Stimulated activated CD4-positive, alpha-beta T cell treated with anti-CD3 and anti-CD28 coated beads, Interleukin-4, amount 100 ng/mL, for 4 hours (primary cell): ENCODE measurements at regions not wholly inside any gene's neighbourhood (a gene's known extent, or its start where the extent isn't known, plus 50 kb on each side); places are given as distances from the start of the nearest gene placed in this dataset.

Experiments used
- DNase-seq, 2 experiments: peaks; one replicate each; pipeline ENCODE4 v3.0.0-alpha.2; 2020

DNA sequence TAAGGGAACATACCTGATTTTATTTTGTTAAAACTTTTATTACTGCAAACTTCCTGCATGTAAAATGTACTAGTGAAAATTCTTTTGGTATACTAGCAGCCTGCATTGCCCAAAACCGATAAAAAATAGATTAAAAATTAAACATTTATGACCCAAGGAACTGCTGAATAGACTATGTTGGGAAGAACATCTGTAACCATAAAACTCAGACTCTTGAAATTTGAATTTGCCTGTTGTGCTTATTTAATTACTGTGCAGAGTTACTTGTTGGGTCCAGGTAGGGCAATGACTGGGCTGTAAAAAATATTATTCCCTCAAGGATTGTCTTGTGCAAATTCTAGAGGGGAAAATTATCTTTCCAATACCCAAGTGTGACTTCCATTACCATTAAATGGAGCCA lies 193.5 kb upstream of the PITRM1 start:
- no peak for DNase-seq

DNA sequence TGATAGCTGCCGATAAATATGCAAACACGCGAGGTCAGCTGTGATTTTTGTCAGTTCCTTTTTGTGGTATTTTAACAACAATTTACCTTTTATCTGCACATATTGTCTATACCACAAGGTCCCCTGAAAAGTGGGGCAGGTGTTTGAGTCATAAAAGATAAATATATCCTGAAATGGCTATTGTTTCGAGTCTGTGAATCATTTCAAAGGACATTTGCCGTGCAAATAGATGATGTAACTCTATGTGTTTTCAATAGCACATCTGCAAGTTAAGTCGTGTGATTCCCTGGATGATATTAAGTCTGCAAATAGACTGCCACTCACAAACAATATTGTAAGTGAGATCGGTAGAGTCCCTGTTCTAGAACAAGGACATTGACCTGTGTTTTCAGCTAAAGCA lies 193.0 kb upstream of the PITRM1 start:
- DNase-seq = no peak

DNA sequence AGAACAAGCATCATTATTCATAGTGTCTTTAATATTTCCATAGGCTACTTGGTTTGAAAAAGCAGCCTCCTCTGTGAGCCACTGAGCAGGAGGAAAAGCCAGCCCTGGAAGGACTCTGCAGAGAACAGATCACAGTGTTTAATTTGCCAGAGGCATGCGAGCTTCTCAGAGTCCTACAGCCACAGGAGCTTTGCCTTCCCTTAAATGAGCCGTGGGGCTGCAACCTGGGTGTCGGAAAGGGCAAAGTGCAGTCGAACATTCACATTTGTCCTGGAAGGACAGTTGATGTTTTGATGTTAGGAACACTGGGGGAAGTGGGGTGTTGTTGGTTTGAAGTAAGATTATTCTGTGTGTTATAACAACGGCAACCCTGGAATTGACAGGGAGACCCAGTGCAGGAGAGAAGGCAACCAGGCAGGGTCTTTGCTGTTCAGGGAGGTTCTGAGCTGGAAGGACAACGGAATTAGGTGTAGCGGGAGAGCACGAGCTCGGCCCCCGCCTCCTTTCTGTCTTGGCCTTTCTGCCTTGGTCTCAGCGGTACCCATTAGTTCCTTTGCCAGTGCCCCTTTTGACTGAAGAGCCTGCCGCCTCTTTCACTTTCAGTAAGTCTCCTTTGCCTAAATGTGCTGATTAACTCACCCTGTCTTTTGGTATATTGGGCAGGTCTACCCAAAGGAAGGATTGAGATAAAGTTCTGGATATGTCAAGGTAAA lies 192.3 kb upstream of the PITRM1 start:
- no peak for DNase-seq

DNA sequence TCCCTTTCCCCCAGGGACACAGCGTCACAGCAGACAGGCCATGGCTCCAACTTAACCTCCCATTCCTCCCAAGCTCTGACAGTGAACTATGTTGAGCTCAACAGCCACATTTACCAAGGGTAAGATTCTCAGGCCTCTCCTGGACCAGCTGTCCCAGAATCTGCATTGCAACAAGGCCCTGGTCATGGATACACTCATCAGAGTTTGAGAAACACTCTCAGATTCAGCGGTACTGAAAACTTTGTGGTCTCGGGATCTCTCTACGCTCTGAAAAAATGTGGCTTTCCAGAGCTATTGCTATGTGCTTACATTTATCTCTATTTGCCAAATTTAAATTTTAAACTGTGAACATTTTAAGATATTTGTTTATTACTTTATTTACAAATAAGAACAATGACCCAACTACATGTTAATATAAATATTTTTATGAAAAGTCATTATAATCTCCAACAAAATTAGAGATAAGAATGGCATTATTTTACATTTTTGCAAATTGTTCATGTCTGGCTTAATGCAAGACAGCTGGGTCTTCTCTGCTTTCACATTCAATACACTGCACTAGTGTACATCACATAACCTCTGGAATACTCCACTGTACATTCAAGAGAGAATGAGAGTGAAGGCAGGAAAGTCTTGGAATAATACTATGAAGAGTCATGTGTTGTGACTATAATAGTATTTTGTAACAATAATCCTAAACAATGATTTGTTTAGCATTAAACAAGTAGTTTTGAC lies 190.9 kb upstream of the PITRM1 start:
- DNase-seq = no peak

DNA sequence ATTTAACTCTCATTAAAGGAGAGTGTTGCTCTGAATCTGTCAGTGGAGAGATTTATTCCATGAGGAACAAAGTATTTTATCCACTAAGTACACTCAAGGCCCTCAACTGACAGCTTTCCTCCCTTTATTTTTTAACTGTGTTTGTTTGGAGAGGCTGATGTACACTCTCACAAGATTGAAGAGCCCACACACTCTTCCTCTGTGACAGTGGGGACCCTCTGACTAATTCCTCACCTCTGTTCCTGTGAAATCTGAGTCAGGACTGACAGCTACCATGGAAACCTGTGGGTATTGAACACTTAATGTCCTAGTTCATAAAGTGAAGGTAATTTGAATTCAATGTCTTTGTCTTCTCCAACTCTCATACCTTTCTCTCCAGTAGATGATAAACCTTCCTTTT lies 189.8 kb upstream of the PITRM1 start:
- no peak for DNase-seq

DNA sequence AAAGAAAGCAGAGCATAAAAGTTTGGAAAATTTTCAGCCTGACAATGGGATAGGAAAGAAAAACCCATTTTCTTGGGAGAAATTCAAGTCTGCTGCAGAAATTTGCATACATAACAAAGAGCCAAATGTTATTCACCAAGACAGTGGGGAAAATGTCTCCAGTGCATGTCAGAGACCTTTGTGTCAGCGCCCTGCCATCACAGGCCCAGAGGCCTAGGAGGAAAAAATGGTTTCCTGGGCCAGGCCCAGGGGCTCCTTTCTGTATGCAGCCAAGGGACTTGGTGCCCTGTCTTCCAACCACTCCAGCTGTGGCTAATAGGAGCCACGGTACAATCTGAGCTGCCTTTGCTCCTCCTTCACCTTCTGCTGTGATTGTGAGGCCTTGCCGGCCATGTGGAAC lies 189.1 kb upstream of the PITRM1 start:
- DNase-seq = no peak

DNA sequence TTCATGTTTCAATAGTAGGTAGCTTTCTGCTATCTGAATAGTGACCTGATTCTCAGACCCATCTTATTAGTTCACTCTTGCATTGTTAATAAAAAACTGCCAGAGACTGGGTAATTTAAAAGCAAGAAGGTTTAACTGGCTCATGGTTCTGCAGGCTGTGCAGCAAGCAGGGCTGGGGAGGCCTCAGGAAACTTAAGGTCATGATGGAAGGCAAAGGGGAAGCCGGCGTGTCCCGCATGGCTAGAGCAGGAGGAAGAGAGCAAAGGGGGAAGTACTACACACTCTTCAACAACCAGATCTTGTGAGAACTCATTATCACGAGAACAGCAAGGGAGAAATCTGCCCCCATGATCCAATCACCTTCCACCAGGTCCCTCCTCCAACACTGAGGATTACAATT lies 185.2 kb upstream of the PITRM1 start:
- DNase-seq = no peak

DNA sequence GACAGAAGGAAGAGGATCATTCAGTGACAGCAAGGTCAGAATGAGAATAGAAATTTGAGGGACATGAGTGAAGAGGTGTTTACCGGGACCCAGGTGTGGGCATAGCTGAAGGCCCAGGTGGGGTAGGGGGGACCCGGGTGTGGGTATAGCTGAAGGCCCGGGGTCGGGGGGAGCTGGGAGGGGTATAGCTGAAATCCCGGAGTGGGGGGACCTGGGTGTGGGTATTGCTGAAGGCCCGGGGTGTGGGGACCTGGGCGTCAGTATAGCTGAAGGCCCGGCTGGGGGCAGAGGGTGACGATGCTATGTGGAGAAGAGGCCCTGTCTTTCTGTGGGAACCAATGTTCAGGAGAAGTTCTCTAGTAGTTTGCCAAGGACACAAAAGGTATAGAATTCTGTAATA lies 183.0 kb upstream of the PITRM1 start:
- DNase-seq = no peak

DNA sequence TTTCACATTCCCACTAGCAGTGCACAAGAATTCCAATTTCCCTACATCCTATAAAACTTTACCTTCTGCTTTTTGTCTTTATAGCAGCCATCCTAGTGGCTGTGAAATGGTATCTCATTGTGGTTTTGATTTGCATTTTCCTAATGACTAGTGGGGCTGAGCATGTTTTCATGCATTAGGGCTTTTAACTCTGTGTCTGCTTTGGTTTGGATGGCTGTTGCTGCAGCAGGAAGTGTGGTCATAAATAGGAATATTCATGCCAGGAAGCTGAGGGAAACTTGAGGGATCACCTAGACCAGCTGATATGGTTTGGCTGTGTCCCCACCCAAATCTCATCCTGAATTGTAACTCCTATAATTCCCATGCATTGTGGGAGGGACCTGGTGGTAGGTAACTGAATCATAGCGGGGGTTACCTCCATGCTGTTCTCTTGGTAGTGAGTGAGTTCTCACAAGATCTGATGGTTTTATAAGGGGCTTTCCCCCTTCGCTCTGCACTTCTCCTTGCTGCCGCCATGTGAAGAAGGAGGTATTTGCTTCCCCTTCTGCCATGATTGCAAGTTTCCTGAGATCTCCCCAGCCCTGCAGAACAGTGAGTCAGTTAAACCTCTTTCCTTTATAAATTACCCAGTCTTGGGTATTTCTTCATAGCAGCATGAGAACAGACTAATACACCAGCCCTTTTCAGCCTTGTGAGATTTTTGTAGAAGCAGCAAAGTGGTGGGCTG lies 181.8 kb upstream of the PITRM1 start:
- no peak for DNase-seq

DNA sequence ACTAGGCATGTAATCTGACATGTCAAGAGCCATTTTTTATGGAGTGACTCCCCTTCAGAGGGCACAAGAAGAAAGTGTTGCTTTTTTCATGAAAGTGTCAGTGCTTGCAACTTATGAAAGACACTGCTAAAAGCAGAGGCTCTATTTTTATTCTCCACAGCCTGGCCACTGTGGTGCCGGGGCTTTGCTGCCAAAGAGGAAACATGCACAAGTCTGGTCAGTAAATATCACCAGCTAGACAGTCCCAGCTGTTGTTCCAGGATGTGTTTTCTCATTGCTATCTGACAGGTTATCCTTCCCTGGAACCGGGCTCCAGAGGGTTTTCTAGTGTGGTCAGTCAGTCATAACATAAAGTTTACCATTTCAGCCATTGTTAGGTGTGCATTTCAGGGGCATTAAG lies 180.7 kb upstream of the PITRM1 start:
- DNase-seq = no peak

DNA sequence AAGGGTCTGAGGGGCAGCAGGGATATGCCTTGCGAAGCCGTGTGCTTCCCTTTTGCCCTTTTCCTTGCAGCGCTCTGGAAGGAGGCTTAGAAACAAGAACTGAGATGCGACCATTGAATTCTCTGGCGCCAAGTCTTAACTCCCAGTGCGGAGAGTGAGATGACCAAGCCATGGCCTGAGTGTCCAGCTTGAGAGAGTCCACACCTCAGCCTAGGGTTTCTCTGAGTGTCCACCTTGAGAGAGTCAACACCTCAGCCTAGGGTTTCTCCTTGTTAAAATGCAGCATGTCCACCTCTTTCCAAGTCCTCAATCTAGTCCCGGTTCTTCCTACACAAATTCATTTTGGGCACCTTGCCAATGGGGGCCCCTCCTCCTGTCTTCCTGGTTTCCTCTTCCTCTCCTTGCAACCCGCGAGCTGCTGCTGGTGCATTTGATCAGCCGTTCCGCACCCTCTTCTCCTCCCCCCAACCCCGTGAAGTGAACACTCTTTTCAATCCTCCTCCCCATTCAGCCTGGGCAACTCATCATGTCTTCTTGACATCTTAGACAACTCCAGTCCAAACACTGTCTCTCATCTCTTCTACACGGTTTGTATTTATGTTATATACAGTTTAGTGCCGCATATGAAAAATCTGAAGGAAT lies 178.2 kb upstream of the PITRM1 start:
- no peak for DNase-seq

DNA sequence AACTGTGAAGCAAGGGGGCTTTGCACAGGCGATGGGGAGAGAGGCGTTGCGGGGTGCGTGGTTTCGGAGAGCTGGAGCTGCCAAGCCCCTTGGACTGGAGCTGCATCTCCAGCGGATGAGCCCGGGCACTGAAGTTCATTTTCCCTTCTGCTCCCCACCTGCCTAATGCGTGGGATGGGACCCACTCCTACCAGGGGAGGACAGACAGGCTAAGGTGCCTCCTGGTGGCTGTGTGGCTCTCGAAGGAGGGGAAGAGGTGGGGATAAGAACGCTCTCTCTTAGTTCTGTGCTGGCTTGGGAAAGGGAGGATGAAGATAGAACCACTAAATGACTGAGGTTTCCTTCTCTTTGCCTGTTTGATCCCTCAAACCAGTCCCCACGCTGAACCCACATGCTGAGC lies 177.6 kb upstream of the PITRM1 start:
- DNase-seq = no peak

DNA sequence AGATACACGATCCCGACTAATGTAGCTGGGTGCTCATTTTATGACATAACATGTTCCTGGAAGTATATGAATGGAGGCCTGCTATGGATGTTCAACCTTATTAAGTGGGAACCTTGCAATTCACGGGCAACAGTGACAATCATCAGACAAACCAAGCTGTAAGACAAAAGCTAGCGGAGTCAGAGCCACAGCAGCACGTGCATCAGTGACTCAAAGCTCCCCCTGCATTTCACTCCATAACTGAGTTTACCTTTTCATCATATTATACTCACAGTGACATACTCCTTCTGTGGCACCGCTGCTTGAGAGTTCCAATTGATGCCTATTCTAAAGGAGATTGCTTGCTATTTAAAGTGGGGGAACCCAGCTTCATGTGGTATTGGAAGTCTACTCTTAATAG lies 176.0 kb upstream of the PITRM1 start:
- no peak for DNase-seq

DNA sequence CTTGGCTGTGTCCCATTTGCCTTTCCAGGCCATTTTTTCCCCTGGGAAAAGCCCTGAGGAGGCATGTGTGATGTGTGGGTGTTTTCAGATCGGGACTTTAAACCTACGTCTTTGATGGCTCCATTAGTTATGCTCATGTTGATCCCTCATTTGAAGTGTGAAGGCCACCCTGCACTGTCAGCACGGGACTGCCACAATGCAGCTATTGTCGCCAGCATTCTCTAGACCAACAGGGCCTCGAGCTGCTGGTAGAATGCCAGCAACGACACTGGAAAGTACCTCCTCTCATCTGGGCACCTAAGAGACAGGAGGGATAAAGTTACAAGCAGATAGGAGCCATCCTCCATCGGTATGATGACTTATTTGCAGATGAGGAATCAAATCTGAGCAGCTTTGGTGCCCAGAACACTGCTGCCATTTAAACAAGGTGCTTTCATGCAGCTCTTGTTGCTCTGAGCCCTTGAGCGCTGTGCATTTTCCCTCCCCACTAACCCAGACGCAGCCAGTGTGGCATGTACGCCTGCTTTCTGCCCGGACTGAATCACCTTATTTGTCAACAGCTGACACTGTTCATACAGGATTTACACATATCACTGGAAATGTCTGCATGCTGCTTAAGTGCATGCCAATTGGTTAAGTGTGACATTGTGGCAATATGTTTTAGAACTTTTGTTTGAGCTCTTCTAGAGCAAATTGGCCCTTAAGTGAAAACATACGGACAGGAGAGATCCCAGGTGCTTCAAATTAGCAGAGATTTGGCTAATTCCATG lies 175.0 kb upstream of the PITRM1 start:
- DNase-seq = no peak

DNA sequence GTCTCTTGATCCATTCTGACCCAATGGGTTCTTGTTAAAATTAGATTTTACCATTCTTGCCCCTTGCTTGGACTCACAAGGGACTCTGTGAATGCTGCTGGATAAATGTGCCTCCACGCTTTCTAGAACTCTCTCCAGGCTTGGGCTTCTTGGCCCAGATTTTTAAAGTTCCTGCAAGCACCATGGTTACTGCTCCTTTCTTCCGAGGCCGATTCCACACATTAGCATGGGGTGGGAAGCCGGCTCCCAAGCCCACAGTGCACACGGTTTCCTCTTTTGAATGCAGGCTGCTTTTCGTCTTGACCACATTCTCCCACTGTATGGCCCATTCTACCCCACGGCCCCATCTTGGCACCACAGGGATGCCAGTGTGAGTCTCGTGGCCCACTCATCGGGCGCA lies 174.3 kb upstream of the PITRM1 start:
- DNase-seq = no peak

DNA sequence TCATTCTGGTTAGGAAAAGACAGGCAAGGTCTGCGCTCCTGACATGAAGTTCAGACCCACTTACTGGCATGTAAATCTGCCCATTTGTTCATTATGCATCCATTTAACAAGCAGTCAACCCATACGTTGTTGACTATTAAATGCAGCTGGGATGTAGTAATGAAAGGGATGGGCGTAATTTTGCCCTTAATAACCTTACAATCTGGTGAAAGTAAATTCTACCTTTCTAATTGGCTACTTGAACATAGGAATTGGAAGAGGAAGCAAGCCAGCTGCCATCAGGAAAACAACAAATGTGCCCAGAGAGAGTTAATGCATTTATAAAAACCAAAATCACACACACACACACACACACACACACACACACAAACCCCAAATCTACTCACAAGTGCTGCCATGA lies 170.2 kb upstream of the PITRM1 start:
- no peak for DNase-seq

DNA sequence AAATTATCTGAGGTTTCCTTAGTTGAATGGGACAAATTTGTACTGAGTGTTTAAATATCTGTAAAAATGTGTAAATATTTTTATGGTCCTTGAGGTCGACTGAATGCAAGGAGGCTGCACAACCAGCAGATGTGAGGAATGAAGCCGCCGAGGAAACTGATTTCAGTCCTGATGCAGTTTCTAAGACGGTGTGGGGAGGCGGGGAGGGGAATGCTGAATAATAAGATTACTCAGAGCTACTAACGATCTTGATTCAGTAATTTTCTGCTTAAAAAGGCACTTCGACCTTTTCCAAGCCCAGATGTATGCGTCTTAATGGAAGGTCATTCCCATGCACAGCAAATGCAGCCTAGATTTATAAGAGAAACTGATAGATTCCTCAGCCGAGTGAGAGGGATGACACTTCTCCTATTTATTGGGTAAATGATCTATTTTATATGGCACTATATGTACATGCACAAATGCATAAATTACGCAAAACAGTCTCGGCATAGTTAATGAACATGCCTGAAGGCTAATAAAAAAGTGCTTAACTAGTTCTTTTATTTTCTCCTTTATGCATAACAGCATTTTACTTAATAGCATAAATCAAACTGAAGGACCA lies 167.6 kb upstream of the PITRM1 start:
- DNase-seq = no peak

DNA sequence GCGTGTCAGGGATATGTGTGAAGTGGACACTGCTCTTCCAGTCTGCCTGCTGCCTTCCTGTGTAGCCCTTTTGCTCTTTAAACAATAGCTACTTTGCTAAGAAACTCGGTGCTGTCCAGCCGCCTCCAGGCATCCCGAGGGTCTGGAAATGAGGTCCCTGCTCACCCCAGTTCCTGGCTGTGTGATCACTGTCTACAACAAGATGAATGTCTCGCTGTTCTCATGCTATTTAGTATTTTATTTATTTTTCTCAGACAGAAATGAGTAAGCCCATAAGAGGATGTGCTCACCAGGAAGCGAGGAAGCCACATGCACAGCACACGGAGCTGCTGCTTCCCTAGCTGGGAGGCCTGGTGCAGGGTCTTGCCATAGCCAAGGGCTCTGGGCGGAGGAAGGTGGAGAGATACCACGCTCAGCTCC lies 167.0 kb upstream of the PITRM1 start:
- no peak for DNase-seq

DNA sequence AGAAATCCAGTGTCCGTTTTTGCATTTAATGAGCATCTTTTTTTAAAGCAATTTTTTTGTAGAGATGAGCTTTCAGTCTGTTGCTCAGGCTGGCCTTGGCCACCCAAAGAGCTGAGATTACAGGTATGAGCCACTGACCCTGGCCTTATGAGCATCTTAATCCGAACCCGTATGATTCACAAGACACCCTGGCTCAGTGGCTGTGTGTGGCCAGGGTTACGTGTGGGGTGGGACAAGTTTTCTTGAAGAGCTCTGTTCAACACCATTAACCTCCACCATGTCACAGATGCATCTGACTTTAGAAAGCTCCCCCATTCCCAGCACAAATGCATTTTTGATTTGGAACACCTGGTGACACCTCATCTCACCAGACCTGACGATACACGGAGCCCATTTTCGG lies 166.5 kb upstream of the PITRM1 start:
- no peak for DNase-seq

DNA sequence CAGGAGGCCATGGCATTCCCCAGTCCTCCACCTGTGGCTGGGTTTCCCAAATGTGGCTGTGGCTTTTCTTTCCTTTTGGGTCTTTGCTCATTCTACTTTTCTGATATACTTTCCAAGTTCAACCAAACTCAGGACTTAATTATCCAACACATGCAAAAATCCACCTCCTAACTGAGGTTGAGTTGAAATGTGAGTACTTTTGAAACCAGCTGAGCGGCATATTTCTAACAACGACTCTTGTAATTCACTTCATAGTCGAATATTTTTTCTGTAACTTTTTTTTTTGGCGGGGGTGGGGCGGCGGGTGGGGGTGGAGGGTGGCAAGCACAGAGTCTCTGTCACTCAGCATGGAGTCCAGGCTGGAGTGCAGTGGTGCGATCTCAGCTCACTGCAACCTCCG lies 165.2 kb upstream of the PITRM1 start:
- DNase-seq = no peak

DNA sequence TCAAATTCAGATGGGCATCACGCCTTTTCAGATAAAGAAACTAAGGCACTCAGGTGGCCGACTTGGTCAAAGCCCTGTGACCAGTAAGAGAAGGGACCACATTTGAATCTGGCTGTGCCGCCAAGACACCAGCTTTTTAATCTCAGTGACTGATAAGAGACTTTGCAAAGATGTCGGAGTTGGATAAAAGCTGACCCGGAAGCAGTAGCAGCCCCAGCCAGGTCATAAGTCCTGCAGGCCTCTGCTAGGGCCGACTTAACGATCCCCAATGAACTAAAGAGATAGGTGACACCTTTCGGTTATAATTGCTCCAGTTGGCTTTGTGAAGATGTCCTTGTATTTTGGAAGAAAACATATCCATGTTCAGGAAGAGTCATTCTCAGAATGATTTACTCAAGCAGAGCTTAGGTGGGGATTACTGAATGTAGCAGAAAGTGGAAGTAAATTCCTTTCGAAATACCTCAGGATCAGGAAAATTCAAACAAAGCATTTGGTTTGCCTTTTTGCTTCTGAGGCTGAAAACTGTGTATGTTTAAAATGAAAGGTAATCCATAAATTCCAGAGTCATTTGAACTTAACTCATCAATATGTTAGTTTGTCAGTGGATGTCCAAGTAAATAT lies 164.2 kb upstream of the PITRM1 start:
- DNase-seq = no peak

DNA sequence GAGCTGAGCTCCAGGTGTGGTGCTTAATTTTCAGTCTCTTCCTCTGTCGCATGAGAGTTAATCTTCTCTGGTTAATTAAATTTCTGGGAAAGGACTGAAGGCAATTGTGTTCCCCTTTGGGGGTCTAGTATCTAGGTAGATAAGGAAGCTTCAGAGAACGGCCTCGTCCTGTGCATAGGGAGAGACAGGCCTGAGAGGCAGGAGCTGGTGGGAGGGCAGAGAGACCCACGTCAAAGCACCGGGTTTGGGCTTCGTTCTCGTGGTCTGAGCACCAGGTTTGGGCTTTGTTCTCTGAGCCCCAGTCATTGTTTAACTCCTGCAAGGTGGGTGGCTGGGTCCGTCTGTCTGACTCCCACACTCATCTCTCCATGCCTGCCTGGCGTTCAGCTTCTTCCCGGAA lies 160.8 kb upstream of the PITRM1 start:
- DNase-seq = no peak
